ENCODE measurements at regions not wholly inside any gene's neighbourhood (a gene's known extent, or its start where the extent isn't known, plus 50 kb on each side); places are given as distances from the start of the nearest gene placed in this dataset.

DNA sequence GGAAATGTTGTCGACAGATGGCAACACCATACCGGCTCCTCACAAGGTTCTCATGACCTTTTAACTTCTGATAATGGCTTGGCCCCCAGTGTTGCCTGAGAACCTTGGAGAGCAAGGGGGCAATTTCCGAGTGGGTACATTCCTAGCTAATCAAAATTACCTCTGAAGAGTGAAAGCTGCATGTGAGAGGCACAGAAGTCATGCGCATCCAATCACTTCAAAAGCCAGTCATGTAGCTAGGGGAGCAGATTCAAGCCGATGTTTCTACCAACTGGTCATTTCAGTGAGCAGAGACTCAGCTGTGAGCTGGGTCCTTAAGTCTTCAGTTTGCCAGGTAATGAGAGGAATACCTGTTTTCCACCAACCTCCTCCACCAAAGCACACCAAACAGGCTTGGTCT, 111.4 kb downstream of the LIPG start:
- TF ChIP-seq, protein P1, sequence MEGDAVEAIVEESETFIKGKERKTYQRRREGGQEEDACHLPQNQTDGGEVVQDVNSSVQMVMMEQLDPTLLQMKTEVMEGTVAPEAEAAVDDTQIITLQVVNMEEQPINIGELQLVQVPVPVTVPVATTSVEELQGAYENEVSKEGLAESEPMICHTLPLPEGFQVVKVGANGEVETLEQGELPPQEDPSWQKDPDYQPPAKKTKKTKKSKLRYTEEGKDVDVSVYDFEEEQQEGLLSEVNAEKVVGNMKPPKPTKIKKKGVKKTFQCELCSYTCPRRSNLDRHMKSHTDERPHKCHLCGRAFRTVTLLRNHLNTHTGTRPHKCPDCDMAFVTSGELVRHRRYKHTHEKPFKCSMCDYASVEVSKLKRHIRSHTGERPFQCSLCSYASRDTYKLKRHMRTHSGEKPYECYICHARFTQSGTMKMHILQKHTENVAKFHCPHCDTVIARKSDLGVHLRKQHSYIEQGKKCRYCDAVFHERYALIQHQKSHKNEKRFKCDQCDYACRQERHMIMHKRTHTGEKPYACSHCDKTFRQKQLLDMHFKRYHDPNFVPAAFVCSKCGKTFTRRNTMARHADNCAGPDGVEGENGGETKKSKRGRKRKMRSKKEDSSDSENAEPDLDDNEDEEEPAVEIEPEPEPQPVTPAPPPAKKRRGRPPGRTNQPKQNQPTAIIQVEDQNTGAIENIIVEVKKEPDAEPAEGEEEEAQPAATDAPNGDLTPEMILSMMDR (IDR thresholded peaks at IDR 0.05; ENCODE audit: low read depth, low read length): no peak
- TF ChIP-seq MAX (IDR thresholded peaks at IDR 0.05; ENCODE audit: low read depth, low read length) (no peak), POLR2A (IDR thresholded peaks at IDR 0.05; ENCODE audit: extremely low read depth, insufficient read length) (no peak), MYC (IDR thresholded peaks at IDR 0.05; ENCODE audit: low read depth, low read length) (no peak)

Data from NB4 (cell line).